ENCODE measurements at regions not wholly inside any gene's neighbourhood (a gene's known extent, or its start where the extent isn't known, plus 50 kb on each side); places are given as distances from the start of the nearest gene placed in this dataset.

DNA sequence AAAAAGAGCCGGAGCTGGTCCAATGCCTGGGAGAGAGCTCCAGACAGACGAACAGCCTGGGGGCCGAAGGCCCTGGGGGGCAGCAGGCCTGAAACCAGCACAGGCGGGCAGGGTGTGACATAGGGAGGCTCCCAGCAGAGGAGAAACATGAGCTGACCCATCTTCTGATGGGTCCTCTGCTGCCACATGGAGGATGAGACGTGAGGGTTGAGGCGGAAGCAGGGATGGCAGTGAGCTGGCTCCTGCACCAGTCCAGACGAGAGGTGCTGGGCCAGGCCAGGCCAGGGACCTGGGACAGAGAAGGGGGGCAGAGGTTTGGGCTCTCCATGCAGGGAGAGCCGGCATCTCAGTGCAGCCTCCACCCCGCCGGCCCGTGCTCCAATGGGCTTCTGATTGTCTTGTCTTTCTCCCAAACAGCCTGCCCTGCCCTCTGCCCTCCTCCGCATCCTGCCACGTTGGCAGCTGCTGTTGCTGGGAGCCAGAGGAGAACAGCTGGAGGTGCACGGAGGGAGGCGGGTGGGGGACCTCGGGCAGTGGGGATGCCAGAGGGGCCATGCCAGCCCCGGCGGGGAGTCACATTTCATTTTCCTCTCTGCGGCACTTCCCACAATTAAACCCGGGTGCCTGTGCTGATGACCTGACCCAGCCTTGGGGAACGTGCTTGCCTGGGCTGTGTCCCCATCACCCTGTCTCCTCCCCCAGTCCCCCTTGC is 139.1 kb upstream of the GSE1 start:
- H3K4me3 ChIP-seq (ENCODE audit: low read depth, low read length) = no peak overlapping the region
- TF ChIP-seq, protein P1, sequence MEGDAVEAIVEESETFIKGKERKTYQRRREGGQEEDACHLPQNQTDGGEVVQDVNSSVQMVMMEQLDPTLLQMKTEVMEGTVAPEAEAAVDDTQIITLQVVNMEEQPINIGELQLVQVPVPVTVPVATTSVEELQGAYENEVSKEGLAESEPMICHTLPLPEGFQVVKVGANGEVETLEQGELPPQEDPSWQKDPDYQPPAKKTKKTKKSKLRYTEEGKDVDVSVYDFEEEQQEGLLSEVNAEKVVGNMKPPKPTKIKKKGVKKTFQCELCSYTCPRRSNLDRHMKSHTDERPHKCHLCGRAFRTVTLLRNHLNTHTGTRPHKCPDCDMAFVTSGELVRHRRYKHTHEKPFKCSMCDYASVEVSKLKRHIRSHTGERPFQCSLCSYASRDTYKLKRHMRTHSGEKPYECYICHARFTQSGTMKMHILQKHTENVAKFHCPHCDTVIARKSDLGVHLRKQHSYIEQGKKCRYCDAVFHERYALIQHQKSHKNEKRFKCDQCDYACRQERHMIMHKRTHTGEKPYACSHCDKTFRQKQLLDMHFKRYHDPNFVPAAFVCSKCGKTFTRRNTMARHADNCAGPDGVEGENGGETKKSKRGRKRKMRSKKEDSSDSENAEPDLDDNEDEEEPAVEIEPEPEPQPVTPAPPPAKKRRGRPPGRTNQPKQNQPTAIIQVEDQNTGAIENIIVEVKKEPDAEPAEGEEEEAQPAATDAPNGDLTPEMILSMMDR (IDR thresholded peaks at IDR 0.05; ENCODE audit: insufficient read depth, low read length) = no peak
- DNase-seq (ENCODE audit: low read depth) = no peak

DNA sequence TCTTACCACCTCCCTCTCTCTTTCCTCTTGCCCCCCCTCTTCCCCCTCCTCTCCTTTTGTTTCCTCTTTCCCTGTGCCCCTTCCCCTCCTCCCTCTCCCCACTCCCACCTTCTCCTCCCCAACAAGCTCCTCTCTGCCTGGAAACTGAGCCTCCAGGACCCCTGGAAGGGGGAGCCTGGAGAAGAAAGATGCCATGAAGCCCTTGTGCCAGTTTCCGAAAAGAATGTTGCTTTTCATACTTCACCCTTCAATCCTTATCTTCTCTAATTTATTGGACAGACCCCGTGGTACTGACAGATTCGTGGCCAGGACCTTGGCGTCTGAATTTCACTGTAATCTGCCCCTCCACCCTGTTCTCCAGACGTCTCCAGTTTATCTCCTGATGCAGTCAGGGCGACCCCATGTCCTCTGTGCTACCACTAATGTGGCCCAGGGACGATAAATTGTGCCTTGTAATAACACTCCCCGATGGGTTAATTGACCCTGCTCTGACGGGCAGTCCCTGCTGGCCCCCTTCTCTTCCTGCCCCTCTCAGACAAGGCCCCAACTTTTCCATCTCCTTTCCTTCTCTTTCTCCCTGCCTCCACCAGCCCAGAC is 138.4 kb upstream of the GSE1 start:
- no peak for DNase-seq (ENCODE audit: low read depth)
- no peak overlapping the region for H3K4me3 ChIP-seq (ENCODE audit: low read depth, low read length)
- TF ChIP-seq, protein P1 (IDR thresholded peaks at IDR 0.05; ENCODE audit: insufficient read depth, low read length) = no peak

DNA sequence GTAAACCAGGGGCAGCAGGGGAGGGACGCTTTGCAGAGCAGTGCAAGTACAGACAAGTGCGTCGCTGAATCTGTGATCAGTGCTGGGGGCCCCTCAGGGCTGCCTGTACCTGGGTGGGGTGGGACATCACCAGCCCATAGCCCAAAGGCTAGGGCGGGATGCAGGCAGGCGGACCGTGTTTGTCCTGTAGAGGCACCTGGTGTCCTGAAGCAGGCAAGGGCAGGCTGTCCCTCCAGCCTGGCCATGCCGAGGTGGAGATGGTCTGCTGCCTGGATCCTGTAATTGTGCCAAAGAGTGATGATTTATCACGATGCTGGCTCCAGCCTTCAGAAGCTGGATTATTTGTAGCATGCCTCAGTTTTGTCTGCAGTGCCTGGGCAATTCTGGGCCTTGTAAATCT is 137.9 kb upstream of the GSE1 start:
- H3K4me3 ChIP-seq (ENCODE audit: low read depth, low read length) = no peak overlapping the region
- peak; percentile 40 for DNase-seq (ENCODE audit: low read depth)
- TF ChIP-seq, protein P1 (IDR thresholded peaks at IDR 0.05; ENCODE audit: insufficient read depth, low read length) = no peak

DNA sequence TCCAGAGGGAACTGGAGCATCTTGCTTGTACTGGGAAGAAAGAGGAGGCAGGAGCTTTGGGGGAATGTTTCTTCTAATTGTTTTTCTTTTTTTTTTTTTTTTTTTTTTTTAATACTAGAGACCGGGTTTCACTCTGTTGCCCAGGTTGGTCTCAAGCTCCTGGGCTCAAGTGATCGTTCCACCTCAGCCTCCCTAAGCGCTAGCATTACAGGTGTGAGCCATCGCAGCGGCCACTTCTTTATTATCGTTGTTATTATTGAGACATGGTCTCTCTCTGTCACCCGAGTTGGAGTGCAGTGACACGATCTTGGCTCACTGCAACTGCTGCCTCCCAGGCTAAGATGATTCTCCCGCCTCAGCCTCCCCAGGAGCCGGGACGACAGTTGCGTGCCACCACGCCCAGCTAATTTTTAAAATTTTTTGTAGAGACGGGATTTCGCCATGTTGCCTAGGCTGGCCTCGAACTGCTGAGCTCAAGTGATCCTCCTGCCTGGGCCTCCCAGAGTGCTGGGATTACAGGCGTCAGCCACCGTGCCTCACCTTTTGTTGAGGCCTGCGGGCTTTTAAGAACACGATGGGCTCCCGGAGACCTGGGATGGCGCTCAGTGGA is 137.3 kb upstream of the GSE1 start:
- H3K4me3 ChIP-seq (ENCODE audit: low read depth, low read length) = no peak overlapping the region
- DNase-seq (ENCODE audit: low read depth) = no peak
- TF ChIP-seq, protein P1 (IDR thresholded peaks at IDR 0.05; ENCODE audit: insufficient read depth, low read length) = no peak

DNA sequence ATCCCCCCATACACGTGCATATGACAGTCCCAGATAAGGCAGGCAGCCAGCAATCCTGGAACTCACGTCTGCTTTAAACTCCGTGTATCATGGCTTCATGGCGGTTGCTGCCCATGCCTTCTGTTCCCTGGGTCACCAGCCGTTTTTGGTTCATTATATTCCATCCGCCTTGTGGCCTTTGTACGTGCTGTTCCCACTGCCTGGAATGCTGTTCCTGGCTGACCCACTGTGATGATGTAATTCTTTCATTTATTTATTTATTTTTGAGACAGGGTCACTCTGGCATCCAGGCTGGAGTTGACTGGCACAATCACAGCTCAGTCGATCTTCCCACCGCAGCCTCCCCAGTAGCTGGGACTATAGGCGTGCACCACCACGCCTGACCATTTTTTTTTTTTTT is 136.7 kb upstream of the GSE1 start:
- TF ChIP-seq, protein P1 (IDR thresholded peaks at IDR 0.05; ENCODE audit: insufficient read depth, low read length) = no peak
- no peak for DNase-seq (ENCODE audit: low read depth)
- H3K4me3 ChIP-seq (ENCODE audit: low read depth, low read length) = no peak overlapping the region

DNA sequence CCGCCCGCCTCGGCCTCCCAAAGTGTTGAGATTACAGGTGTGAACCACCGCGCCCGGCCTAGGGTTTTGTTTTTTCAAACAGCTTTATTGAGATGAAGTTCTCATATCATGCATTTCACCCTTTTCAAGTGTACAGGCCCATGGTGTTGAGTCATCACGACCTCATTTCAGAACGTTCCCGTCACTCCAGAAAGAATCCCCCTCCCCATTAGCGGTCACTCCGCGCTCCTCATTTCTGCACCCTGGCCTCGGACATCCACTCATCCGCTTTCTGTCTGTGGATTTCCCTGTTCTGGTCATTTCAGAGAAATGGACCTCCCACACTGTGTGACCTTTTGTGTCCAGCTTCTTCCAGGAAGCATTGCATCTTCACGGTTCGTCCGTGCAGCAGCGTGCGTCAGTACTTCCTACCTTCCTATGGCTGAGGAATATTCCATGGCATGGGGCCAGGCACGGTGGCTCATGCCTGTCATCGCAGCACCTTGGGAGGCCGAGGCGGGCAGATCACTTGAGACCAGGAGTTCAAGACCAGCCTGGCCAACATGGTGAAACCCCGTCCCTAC is 135.2 kb upstream of the GSE1 start:
- DNase-seq (ENCODE audit: low read depth) = no peak
- no peak overlapping the region for H3K4me3 ChIP-seq (ENCODE audit: low read depth, low read length)
- TF ChIP-seq, protein P1 (IDR thresholded peaks at IDR 0.05; ENCODE audit: insufficient read depth, low read length) = no peak

Measured in fibroblast of the aortic adventitia (primary cell).